HS-5 (cell line): ENCODE measurements at regions not wholly inside any gene's neighbourhood (a gene's known extent, or its start where the extent isn't known, plus 50 kb on each side); places are given as distances from the start of the nearest gene placed in this dataset.

Source experiments
- DNase-seq: peaks from one replicate; pipeline ENCODE4 v3.0.0-alpha.2; 2012; ENCODE audit warnings: low read depth

DNA sequence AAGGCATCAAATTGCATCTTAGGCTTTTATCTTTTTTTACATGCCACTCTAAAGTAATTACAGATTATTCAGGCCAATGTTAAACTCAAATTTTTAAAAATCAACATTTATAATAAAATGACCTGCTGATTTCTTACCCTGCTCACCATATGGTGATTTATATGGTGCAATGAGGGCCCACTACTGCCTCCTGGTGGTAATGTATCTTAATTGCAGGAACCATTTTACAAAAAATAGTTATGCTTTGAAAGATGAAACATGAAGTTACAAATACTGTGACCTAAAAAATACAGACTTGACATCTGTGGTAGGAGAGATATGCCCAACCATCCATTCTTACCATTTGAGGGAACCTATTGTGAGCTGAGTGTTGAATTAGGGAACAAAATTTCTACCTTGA is 292.6 kb upstream of the TAS2R1 start:
- no peak for DNase-seq

- no peak for DNase-seq
These were observed 290.5 kb upstream of the TAS2R1 start for GRCh38 chr5:9920697-9921096.

DNA sequence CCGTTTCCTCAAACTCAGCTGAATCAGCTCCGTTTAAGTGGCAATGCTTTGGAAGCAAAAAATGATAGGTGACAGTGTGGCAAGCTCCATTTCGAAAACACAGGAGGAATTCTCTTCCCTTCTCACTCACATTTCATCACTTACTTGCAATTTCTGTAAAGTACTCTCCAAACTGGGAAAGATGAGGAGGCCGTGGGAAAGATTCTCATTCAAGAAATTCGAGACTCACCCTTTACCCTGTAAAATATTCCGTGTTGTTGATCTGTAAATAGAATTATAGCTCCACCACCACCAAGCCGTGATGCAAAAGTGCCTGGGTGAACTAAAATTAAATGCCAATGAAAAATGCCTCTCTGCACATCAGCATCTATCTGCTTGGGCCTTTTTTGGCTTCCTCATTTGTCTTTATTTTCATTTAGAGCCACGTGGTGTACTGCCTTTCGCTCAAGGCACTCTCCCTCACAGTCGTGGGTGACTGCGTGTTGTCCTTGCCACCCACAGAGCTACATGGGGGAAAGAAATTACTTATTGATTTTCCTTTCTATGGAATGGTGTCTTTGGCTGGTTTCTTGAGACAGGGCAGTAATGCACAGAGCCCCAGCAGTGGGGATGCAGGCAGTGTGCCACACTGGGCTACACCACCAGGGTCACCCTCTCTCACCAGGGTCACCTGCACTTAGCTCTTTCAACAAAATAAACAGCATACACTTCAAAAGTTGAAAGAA is 289.3 kb upstream of the TAS2R1 start:
- DNase-seq, result no peak

GRCh38 chr5:9905661-9906060 is 275.5 kb upstream of the TAS2R1 start:
- DNase-seq, result no peak

- DNase-seq, result no peak
These were observed 273.6 kb upstream of the TAS2R1 start for GRCh38 chr5:9903801-9904200.

GRCh38 chr5:9898319-9898718 is 268.2 kb upstream of the TAS2R1 start:
- peak; percentile 25 for DNase-seq

GRCh38 chr5:9895302-9895645 is 265.1 kb upstream of the TAS2R1 start:
- DNase-seq, result no peak

DNA sequence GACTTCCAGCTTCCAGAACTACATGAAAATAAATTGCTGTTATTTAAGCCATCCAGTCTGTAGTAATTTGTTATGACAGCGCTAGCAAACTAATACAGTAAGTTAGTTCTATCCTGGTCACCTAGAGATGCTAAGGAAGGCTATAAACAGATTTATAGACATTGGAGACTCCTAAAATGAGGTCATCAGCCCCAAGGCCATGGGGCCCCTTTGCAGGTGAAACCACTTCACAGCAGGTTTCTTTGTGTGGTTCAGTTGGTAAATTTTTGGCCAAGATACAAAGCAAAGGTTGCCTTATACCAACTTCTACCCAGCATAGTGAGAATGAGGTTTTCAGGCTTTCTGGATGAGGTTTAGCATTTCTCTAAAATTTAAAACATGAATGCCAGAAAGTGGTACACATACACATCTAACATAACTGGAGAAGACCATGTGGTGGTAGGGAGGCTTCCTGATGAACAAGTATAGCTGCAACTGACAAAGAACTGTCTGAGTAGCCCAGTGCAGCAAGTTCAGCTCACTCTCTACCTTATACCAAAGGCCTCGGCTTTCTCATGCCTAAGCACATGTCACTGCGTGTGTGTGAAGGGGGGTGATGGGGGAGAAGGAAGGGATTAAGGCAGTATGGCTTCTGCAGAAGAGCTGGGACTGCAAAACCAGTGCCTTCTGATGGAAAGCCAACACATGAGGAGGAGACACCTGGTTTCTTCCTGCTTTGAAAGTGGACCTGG is 264.6 kb upstream of the TAS2R1 start:
- no peak for DNase-seq

DNA sequence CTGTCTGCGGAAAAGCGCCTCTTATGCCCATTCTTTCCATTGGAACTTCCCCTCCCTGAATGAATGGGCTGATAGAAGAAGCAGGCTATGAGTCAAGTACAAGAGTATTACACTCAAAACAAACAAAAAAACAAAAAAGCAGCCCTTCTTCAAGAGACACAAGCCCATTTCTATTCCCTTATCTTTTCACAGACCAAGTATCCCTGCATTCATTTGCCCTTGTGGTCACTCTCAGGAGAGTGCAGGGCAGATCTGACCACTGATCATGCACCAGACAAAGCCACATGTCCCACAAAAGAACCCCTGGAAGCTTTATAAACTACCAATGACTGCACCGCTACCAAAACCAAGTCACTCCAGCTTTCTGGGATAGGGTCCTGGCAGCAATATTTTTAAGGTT is 262.5 kb upstream of the TAS2R1 start:
- DNase-seq, result no peak

DNA sequence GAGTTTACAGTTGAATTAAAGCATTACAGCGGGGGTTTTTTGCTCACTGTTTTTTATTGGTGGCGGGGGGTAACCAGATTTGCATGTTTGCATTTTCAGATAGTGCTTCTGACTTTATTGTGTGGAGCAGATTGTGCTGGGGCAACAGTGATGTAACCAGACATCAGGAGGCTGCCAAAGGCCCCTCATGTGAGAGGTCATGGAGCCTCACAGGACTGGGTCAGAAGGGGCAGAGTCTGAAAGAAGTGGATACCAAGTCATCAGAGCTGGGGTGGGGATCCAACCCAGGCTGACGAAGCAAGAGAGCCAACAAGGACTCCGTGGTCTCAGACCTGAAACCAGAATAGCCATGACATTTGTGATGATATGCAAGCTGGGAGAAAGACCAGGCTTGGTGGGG is 259.4 kb upstream of the TAS2R1 start:
- DNase-seq, result no peak

DNA sequence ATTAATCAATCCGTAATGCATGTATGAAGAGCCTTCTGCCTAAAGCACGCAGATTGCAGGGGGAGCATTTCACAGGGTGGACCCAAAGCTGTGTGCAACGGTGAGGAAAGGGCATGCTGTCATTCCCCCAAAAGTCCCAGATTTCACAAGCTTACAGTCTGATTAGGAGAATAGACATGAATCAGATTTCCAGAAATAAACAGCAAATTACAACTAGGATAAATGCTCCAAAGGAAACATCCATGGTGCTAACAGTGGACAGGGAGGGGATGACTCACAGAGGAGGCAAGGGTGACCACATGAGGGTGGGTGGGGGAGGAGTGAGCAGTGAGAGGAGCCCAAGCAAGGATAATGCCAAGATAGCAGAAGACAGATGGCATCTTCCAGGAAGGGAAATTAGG is 258.4 kb upstream of the TAS2R1 start:
- DNase-seq, result peak; percentile 89

DNA sequence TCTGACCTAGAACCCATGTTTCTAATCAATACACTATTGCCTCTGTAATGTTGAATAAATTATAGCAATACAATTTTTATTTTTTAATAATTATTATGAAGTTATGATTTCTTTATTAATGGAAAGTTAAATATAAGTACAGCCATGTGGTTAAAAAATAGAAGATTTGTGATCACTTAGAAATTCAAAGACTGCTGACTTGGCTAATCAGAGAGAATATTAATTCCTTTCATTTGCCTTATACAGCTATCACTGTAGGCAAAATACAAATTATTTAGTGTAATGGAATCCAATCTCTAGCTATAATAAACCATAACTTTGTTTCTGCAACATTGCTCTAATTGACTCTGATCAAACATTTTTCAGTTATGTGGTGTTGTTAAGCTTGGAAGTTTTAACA is 255.0 kb upstream of the TAS2R1 start:
- no peak for DNase-seq

DNA sequence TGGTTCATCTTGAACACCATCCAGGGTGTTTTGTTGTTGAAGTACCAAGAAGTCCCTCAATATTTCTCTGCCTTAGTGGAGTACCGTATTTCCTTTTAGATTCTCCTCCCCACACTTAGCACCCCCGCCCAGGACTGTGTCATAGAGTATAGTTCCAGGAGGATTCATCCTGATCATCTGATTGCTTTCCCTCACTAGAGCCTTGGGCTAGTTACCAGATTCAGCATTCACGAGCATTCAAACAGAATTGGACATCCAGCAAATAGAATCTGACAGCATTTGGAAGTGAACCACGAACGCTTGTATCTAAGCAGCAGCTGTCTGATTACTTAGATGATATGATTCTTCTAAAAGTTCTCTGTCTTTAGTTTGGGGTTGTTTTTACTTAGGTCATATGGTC is 248.1 kb upstream of the TAS2R1 start:
- no peak for DNase-seq

DNA sequence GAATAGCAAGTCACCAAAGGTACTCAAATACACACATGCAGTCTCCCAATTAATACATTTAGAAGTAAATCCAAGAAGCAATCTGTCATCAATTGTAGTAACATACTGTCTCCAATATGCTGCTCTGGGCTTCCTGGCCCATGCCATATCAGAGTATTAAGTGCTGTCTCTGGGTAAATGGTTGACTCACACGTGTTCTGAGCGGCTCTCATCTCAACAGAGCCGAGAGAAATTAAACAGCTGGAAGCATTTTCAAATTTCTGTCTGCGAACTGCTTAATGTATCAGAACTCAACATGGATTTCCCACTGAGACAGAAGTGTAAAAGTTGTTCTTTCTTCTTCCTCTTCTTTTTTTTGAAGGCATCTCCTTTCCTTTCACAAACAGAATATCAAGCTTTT is 247.3 kb upstream of the TAS2R1 start:
- DNase-seq, result no peak

DNA sequence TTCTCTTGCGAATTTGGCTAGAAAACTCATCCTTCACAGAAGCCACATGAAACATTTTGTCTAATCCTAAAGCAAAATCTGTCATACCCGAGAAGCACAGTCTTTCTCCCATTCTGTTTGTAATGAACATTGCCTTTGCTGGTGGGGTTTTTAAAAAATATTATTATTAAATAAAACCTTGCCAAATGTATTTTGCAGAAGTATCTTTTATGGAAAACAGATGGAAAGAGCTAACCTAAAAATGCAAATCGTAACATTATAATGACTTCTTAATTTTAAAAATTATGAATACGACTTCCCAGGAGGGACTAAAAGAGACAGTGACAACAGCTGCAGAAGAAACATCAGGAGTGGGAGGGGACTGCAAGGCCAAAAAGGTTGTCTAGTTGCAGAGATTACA is 246.3 kb upstream of the TAS2R1 start:
- DNase-seq, result no peak

DNA sequence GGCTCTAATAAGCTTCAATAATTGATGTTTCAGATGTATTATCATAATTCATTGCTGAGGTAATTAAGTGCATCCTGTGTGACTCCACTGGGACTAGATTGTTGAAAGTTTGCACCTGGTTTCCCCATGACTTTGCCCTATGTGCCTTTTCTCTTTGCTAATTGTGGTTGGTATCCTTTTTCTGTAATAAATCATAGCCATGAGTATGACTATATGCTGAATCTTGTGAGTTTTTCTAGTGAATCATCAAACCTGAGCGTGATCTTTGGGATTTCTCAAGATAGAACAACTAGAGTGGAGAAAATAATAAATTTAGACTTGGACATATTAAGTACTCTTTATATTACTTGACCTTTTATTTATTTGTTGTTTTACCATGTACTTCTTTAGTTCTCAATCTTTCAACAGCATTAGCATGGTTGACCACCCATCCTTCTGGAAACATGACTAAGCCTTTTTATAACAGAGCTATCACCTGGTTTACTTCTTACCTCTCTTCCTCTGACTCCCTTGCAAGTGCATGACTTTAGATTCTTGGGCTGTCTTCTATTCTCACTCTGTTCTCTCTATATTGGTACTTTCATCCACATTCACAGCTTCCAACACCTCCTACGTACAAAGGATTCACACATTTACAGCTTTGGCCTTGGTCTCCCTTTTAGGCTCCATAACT is 239.6 kb upstream of the TAS2R1 start:
- DNase-seq, result peak; percentile 92

- DNase-seq, result no peak
These were observed 235.4 kb upstream of the TAS2R1 start for GRCh38 chr5:9865574-9865973.

GRCh38 chr5:9864791-9865190 is 234.6 kb upstream of the TAS2R1 start:
- no peak for DNase-seq

DNA sequence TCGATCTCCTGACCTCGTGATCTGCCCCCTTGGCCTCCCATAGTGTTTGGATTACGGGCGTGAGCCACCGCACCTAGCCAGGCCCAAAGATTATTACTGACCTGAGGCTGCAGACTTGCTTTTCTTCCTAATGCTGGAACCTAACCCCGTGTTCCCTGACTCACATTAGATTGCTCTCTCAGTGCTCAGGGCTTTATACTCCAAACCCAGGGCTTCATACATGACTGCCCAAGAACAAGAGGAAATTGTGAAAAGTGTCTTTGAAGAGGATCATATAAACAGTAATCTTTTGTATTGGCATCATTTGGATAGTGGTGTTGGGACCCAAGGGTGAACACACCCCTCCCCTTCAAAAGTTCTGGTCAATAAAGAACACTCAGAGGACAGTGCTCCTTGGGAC is 233.3 kb upstream of the TAS2R1 start:
- no peak for DNase-seq

DNA sequence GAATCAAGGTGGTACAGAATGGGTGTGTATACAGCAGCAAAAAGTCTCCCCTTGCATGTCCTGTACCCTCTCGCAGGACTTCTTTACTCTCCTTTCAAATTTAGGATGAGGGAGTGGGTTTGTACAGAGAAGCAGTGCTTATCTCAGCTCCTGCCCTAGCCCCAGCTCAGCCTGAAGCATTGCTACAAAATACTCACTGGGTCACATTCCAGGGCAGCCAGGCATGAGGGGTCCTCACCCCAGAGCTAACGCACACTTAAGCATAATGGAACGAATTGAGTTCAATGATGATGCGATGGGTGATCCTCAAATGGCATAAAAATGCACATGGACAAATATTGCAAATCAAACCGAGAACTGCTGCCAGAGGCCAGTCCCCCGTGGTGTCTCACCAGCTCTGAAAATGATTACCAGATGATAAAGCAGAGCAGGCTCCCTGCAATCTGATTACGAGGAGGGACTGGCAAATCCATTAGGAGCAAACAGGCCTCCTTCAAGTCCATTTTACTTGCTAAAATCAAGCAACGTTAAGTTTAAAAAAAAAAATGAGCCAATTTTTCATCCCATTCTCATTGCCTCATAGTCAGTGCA is 231.6 kb upstream of the TAS2R1 start:
- DNase-seq, result peak; percentile 63

DNA sequence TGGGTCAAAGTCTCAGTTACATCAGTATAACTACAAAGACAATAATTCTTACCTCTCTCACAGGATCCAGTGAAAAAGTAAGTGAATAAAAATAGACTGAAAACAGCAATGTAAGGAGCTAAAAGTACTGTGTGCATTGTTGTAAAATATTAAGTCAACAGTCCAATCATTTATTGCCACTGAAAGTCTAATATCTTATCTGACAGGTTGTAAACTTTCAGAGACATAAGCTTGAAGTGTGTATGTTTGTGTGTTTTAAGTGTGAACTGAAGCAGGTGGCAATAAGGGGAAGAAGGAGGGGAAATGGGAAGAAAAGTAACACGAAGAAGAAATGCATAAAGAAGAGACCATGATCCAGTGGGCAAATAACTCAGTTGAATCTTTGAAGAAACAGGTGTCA is 229.7 kb upstream of the TAS2R1 start:
- no peak for DNase-seq

DNA sequence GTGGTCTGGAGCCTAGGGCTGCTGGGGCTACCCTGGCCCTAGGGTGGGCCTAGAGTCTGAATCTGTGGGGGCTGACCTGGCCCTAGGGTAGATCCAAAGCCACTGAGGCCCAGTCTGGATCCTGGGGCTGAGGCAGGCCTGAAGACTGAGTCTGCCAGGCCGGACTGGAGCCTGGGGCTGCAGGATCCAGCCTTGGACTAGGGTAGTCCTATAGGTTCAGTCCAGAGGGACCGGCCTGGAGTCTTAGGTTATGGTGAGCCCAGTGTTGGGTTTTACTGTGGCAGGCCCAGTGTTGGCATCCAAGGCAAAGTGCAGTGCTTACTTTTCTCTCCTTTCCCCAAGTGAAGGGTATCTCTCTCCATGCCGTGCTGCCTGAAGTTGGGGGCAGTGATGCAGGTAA is 227.9 kb upstream of the TAS2R1 start:
- no peak for DNase-seq

GRCh38 chr5:9853309-9853708 is 223.2 kb upstream of the TAS2R1 start:
- no peak for DNase-seq
